ENCODE measurements at regions not wholly inside any gene's neighbourhood (a gene's known extent, or its start where the extent isn't known, plus 50 kb on each side); places are given as distances from the start of the nearest gene placed in this dataset.
"Not testable (repeated sequence)": the region's sequence is repeated elsewhere in the genome, so short reads cannot be mapped to it uniquely, and the experiment has no call there.

DNA sequence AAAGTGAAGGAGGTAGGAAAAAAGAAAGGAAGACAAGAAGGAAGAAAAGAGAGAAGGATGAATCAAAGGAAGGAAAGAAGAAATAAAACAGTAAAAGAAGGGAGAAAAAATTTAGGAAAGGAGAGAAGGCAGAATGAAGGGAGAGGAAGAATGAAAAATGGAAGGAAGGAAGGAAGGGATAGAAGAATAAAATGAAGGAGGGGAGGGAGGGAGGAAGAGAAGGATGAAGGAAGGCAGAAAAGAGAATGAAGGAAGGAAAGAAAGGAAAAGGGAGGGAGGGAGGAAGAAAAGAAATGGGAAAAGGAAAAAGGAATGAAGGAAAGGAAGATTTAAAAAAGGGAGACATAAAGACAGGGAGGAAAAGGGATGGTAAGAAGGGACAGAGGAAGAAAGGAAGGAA, 393.7 kb upstream of the GRM7 start:
- DNase-seq = no peak

GRCh38 chr3:6468589-6468988, 392.3 kb upstream of the GRM7 start:
- DNase-seq = no peak

- DNase-seq = no peak
Measured at GRCh38 chr3:6471744-6472143, 389.2 kb upstream of the GRM7 start.

DNA sequence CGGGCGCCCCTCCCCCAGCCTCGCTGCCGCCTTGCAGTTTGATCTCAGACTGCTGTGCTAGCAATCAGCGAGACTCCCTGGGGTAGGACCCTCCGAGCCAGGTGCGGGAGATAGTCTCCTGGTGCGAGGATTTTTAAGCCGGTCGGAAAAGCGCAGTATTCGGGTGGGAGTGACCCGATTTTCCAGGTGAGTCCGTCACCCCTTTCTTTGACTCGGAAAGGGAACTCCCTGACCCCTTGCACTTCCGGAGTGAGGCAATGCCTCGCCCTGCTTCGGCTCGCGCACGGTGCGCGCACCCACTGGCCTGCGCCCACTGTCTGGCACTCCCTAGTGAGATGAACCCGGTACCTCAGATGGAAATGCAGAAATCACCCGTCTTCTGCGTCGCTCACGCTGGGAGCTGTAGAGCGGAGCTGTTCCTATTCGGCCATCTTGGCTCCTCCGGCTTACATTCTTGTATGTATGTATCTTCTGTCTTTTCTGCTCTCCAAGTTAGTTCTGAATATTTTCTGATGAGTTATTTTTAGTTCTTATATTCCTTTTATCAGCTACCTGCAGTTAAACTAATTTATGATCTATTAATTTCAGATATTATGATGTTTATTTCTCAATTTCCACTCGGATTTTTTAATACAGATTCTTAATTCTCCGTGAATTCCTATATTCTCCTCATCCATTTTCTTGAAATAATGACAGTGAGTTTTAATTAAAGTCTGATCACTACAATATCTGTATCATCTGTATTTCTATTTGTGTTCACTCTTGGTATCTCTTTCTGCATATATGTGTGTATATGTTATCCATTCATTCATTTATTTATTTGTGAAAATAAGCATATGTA, 370.2 kb upstream of the GRM7 start:
- DNase-seq = not testable (repeated sequence)

- no peak for DNase-seq
Measured at GRCh38 chr3:6491768-6492167, 369.1 kb upstream of the GRM7 start.

DNA sequence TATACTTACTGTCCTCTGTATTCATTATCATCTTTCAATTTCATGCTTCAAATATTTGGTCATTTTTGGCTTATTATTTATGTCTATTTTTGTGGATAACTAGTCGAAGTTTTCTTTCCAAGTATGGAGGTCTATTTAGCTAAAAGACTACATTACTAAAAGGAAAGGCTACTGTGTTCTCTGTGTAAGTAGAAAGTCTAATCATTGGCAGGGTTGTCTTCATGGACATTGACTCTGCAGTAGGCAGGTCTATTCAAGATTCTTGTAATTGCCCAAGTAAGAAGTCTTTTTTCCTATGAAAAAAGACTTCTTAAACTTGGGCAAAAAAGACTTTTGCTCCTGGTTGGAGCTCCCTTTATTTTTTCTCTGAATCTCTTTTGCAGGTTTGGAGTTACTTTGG, 368.6 kb upstream of the GRM7 start:
- DNase-seq = no peak

GRCh38 chr3:6498944-6499343, 362.0 kb upstream of the GRM7 start:
- DNase-seq = not testable (repeated sequence)

DNA sequence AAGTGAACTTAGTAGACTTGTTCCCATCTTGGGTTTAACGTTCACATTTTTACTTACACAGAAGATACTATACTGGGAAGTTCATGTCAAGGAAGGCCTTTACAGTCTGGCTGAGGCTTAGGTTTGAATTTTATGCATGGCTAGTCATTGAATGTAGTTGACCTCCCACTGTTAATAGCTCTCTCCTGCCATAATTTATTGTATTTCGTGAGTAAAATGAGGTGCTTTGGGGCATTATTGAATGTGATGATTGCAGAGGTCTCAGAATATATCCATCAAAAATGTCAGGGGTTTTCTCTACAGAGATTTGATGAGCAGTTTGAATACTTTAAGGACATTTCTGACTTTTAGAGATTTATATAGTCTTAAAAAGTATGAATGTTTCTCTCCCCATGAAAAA, 356.6 kb upstream of the GRM7 start:
- DNase-seq = no peak

DNA sequence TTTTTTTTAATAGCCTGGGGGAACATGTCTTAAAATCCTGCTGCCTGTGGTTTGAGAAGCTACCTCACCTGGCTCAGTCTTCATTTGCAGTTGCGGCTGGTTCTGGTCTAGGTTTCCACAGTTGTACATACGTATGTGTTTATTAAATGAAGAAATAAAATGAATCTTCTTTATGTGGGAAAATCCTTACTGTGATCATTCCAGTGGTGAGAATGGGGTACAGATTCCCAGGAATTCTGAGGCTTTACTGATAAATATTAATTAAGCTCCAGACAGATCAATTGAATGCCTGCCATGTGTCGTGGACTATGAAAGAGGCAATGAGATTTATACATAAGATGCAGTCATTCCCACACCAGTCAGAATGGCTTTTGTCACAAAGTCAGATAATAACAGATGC, 356.1 kb upstream of the GRM7 start:
- no peak for DNase-seq

- no peak for DNase-seq
Measured at GRCh38 chr3:6508410-6508759, 352.5 kb upstream of the GRM7 start.

- no peak for DNase-seq
Measured at GRCh38 chr3:6509576-6509975, 351.3 kb upstream of the GRM7 start.

- DNase-seq = no peak
Measured at GRCh38 chr3:6510713-6511112, 350.2 kb upstream of the GRM7 start.

DNA sequence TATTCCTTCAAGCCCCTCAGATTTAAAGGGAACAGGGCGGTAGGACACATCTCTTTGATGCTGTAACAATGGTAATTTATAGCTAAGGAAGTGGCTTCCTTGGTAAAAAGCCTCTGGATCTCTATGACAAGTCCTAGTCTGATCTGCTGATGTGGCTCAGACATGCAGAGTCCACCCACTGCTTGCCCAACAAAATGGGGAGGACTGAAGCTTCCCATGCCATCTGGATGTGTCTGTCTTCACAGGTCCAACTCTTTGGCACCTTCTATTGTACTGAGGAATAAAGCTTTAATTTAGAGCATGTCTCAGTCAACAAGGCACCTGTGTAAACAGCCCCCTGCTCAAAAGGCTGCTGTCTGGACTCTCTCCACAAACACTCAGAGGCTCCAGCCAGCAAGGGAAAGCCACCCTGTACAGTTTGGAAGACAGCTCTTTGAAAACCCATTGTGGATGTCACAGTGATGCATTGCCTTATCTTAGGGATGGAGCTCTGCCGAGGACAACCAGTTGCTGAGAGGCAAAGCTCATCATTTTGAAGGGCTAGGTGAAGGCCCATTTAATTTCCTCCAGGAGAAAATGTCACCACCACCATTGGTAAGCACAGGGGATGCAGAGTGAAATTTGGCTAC, 348.6 kb upstream of the GRM7 start:
- DNase-seq = no peak

DNA sequence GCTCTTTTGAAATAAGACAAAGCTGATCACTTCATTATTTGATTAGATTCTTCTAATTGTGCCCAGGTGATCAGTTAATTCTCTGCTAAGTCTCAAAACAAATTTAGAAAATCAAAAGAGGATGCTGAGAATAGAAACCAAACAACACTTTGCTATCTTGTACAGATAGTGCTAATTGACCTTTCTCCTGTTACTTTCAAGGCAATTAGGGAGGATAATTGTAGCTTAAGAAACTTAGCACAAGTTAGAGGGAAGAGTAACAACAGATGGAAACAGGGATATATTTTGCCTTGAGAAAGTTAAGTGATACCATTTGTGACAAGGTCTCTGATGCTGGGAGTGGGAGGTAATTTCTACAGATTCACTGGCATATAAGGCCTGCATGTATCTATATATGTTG, 344.8 kb upstream of the GRM7 start:
- no peak for DNase-seq

GRCh38 chr3:6516694-6517093, 344.2 kb upstream of the GRM7 start:
- DNase-seq = no peak

DNA sequence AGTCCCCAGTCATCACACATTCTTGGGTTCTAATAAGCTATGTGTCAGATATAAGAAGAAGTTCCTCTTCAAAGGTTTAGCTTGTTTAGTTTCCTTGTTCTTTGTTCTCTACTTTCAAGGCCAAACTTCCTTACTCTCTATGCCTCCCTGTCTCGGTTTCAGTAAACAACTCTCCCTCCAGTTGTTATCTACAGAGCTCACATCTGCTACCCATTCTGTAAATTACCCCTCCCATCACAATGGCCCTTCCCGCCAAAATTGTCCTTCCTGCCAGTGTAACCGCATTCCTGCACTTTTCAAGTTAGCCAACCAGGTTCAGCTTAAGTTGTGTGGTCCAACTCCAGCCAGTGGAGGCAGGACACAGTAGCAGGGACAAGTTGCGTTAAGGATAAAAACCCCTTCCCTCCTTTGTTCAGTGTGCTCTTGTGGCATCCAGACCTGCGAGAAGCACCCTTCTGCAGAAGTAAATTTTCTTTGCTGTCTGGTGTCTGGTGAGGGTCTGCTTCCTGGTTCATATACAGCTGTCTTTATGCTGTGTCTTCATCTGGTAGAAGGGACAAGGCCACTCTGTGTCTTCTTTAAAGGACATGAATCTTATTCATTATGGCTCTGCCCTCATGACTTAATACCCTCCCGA, 342.1 kb upstream of the GRM7 start:
- no peak for DNase-seq

GRCh38 chr3:6521369-6522113, 339.4 kb upstream of the GRM7 start:
- no peak for DNase-seq

GRCh38 chr3:6522191-6522590, 338.7 kb upstream of the GRM7 start:
- DNase-seq = no peak

DNA sequence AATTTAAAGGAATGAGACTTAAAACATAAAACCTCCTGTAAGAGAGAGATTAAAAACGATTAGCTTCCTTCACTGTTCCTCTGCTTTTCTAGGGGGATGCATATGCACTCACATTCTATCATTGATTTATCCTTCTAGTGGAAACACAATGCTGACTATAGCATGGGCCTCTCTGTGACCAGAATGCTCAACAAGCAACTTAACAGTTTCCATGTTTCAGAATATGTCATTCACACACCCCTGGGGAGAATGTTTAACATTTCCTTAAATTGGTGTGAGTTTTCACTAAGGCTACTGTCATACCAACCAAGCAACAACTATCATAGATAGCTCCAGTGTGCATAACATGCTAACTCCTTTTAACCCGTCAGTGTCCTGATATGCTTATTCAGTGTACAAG, 337.9 kb upstream of the GRM7 start:
- DNase-seq = no peak

DNA sequence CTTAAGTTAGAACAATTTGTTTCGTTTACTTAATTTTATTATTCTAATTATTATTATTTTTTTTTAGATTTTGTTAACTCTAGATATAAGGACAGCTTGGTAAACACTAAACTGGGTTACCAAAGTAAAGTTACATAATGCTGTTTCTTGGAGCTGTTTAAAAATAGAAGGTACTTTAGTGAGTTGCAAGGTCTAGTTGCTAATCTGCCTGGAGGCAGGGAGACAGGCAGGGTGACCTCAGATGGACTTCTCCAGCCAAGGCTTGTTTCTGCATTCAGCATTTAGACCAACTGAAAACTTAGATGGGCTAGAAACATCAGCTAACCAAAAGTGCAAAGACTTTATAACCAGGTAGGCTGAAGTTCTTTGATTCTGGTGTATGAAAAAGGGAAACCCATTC, 336.4 kb upstream of the GRM7 start:
- DNase-seq = no peak

DNA sequence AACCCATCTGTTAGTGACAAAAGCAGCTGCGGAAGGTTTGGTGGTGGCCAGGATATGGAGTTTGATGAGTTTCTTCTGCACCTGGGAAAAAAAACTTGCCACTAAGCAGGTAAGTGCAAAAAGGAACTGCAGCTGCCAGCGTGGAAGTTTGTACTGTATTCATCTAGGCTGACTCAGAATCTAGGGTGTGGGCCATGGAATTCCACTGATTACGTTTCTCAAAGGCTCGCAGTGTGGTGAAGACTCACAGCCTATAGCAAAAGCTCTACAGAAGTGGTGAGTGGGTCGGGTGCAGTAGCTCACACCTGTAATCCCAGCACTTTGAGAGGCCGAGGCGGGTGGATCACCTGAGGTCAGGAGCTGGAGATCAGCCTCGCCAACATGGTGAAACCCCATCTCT, 334.6 kb upstream of the GRM7 start:
- no peak for DNase-seq

DNA sequence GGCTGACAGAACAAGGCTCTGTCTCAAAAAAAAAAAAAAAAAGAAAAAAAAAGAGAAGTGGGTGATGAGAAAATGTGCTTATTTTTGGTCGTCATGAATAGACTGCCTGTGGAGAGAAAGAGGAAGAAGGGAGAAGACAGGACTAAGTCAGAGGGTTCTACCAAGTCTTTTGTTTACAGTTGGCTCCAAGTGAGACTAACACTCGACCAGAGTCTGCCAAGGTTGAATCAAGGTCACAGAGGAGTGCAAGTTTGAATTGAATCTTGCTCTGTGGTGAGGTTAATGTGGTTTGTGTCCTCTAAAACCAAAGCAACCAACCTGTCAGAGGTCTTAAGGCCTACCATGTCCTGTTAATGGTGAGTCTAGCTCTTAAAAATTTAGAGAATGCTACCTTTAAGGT, 334.1 kb upstream of the GRM7 start:
- DNase-seq = no peak

DNA sequence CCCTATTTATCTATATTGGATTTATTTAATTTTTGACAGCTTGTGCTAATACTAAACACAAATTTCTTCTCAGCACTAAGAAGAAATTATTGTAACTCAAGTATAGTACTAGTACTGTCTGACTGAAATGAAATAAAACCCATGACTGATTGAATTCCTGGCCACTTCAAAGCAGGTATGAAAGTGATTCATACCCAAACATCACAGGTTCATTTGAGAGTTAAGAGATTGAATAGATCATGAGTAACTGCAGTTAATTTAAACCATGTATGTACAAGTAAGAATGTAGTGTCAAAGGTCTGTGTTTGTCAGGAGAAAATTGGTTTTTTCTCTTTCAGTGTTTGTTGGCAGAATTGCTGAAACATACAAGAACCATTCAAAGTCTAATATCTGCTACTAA, 332.0 kb upstream of the GRM7 start:
- no peak for DNase-seq

GRCh38 chr3:6531153-6531552, 329.8 kb upstream of the GRM7 start:
- DNase-seq = no peak
